ENCODE measurements at regions not wholly inside any gene's neighbourhood (a gene's known extent, or its start where the extent isn't known, plus 50 kb on each side); places are given as distances from the start of the nearest gene placed in this dataset.

DNA sequence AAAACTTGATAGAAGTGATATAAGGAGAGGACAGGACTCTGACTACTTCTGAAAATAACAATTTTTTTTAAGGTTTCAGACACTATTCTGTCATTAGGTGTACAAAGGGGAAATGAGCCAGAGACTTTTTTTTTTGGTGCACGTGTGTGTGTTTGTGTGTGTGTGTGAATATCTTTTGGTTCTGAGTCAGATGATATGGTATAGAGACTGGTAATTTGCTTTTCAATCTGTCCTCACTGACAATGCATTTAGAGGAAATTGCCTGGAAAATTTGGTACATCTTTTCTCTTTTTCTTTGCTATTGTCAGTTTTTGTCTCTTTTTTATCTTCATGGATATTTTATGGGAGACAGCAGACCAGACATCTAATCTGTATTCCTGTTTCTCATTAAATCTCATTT, 59.3 kb downstream of the DDIT4L start:
- no peak for DNase-seq

- DNase-seq = no peak
Measured at GRCh38 chr4:100130491-100130890, 59.8 kb downstream of the DDIT4L start.

GRCh38 chr4:100129774-100130173, 60.5 kb downstream of the DDIT4L start:
- DNase-seq = no peak

DNA sequence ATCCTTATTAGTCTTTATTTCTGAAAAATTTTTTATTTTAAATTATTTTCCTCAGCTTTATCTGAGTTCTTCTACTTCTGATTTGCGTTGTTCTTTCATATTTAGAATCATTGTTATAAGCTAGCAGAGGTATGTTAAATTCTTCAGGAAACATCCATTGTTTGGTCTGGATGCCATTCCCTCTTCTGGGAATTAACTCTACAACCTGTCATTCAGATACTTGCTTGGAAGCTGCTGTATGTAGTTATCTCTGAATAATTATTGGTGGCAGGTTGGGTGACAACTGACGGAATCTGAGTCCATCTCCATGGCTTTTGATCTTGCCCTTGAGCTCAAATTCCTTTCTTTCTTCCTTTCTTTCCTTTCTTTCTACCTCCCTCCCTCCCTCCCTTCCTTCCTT, 61.9 kb downstream of the DDIT4L start:
- no peak for DNase-seq

DNA sequence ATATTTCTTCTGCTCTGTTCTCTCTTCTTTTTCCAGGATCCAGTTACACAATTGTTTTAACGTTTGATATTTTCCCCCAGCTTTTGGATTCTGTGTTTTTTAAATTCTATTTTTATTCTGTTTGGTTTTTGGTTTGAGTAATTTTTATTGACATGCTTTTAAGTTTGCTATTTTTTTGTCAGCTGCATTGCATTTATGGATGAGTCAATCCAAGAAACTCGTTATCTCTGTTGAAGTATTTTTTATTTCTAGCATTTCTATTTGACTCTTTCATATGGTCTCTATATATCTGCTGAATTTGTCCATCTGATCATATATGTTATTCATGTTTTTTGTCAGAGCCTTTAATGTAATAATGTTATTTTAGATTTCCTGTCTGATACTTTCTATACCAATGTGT, 65.6 kb downstream of the DDIT4L start:
- no peak for DNase-seq

- no peak for DNase-seq
Measured at GRCh38 chr4:100118181-100118580, 72.1 kb downstream of the DDIT4L start.

GRCh38 chr4:100117750-100118149, 72.5 kb downstream of the DDIT4L start:
- no peak for DNase-seq

DNA sequence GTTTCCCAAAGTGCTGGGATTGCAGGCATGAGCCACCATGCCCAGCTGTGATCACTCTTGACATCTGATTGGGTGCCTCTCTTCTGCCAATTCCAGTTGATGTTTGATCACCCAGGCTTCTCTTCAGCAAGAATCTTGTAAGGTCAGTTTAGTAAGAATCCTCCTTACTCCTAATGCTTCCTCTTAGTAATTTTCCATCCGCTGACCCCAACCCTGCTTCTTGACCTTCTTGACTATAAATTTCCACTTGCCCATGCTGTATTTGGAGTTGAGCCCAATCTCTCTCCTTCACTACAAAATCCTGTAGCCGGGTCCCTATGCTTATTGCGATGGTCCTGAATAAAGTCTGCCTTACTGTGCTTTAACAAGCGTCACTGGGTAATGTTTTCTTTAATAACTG, 75.4 kb downstream of the DDIT4L start:
- DNase-seq = no peak

GRCh38 chr4:100113732-100114131, 76.5 kb downstream of the DDIT4L start:
- DNase-seq = no peak

- DNase-seq = no peak
Measured at GRCh38 chr4:100113096-100113495, 77.2 kb downstream of the DDIT4L start.

GRCh38 chr4:100109921-100110320, 80.3 kb downstream of the DDIT4L start:
- DNase-seq = no peak

DNA sequence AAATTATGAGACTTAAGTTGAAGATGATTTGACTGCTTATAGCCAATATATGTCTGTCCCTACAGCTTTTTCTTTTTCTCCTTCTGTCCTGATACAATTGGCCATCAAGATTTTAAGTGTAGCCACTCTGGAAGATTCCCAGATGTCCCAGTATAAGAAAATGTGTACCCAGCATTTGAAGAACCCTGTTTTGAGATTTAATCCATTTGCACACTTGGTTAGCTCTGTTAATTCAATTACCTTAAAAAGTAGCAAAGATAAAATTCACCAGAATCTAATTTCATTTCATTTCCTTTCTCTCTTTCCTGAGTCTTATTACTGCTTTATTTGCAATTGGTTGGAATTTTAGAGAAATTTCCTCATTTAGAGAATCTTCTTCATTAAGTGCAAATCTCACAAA, 81.4 kb downstream of the DDIT4L start:
- DNase-seq = no peak

DNA sequence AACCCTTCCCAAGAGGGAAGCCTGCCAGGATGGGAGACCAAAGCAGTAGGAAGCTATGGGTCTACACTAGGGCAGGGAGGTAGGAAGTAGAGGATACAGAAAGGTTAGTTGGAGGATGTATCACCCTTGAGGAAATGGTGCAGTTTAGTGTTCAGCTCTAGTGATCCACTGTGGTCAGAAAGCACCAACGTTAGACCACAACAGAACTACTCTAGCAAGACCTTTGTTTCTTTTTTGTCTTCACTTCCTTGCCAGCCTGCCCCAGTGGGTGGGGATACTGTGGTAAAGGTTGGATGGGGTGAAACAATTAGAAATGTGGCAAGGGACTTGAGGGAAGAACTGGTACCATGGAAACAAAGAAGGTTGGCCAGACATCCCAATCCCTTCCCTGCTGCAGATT, 83.3 kb downstream of the DDIT4L start:
- DNase-seq = no peak

GRCh38 chr4:100103671-100104070, 86.6 kb downstream of the DDIT4L start:
- no peak for DNase-seq

DNA sequence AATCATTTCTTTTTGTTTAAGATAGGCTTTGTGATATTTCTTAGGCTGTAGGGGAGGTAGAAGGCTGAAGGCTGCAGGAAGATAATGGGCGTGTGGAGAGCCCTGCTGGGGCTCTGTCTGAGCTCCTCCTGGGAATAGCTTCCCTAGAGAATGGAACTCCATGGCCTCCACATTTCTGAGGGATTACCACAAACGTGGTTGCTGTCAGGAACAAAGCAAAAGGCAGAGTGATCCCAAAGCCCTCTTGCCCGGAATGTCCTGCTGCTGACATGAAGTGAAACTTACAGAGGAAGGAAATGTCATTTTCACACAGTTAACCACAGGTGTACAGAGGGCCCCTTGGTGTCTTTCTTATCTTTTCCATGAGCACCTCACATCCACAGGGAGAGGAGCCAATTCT, 89.3 kb downstream of the DDIT4L start:
- no peak for DNase-seq

GRCh38 chr4:100099746-100100145, 90.5 kb downstream of the DDIT4L start:
- DNase-seq = no peak

DNA sequence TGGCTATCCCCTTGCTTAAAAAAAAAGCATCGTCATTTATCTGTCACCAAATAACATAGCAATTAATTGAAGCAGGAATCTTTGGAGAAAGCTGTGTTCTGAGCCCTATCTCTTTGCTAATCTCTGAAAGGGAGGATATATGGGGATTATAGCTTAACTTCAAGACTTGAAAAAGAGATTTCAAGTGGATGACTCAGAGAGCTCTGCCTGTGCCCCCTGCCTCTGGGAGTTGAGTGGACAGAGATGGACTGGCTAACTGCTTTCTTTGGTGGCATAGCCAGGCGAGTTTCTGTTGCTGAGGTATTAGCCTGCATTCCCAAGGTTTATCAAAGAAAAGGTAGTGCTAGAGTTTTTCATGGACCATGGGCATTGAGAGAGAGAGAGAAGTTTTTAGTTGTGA, 91.6 kb downstream of the DDIT4L start:
- DNase-seq = no peak

DNA sequence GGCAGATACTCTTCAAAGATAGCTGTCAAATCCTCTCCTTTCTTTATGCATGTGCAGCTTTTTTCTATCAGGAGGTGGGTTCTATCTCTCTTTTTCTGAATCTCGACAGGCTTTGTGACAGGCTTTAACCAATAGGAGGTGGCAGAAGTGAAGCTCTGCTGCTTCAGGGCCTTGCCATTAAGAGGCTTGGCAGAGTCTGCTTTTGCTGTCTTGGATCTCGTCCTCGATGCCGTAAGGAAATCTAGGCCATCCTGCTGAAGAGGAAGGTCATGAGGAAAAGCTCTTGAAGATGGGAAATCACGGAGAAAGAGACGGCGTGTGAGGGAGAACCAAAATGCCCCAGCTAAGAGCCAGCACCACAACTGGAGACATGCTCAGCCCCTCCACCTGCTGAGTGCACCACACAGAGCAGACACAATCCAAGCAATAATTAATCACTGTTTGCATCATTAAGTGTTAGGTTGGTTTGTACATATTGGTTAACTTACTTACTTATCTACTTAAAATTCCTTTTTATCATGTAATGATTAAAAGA, 92.2 kb downstream of the DDIT4L start:
- DNase-seq = no peak

GRCh38 chr4:100095729-100096595, 94.3 kb downstream of the DDIT4L start:
- DNase-seq = peak; percentile 12

GRCh38 chr4:100093091-100093866, 97.0 kb downstream of the DDIT4L start:
- DNase-seq = peak; percentile 72

DNA sequence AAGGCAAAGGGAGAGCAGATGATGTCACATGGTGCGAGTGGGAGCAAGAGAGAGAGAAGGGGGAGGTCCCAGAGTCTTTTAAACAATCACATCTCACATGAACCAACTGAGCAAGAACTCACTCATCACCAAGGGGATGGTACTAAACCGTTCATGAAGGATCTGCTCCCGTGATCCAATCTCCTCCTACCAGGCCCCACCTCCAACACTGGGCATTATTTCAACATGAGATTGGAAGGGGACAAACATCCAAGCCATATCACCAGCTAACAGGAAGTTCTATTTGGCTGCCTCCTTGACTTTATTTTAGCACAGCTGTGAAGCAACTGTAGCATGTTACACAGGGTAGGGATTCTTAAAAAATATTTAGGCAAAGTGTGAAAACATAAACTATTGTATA, 102.5 kb downstream of the DDIT4L start:
- DNase-seq = no peak

- no peak for DNase-seq
Measured at GRCh38 chr4:100086766-100087431, 103.4 kb downstream of the DDIT4L start.

- no peak for DNase-seq
Measured at GRCh38 chr4:100084892-100085291, 105.4 kb downstream of the DDIT4L start.
